ENCODE measurements at regions not wholly inside any gene's neighbourhood (a gene's known extent, or its start where the extent isn't known, plus 50 kb on each side); places are given as distances from the start of the nearest gene placed in this dataset.

DNA sequence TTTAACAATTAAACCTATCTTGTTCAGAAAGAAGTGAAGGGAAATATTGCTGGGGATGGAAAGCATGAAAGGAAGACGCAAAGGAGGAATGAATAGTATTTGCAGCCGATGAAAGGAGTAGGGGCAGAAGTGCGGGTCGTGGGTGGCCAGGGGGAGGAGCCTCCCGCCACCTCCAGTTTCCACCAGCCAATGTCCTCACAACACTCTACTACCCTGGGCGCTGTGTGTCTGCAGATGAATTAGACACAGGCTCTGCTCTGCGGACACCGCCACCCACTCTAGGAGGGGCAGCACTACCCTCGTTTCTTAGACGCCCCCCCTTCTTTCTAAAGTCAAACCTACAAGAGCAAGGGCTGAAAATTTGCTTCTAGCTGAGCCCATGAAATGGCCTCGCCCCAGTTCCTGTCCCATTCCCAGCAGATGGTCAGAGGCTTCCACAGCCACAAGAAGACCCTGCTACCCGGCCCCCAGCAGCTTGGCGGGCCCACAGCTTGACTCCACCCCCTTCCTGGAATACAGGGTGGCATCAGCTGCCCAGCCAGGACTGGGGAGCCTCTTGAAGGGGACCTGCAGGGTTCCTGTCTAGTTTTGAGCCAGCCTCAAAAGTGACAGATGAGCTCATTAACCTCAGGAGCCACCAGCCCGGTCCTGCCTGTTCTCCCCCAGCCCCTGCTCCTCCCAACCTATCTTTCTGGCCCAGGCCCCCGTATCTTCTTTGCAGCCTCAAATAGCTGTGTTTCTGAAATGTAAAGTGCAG, 268.1 kb downstream of the BUD13 start:
- 24% methylated on average over 15 of the region's 15 CpGs for WGBS (ENCODE audit: missing lambda C conversion rate)
- POLR2A ChIA-PET = no interaction called here
- DNase-seq (ENCODE audit: low read depth in 1 of 2, low spot score in 1 of 2) (no peak), ATAC-seq (no peak), FAIRE-seq (no peak)
- TF ChIP-seq ZSCAN20 (CRISPR knock-in tag; IDR thresholded peaks at IDR 0.05) = no peak
- H3K4me2 ChIP-seq = no peak overlapping the region
- CTCF ChIA-PET = no interaction called here
- H3K4me1 ChIP-seq = no peaks in the 10 kb centered on the region
- H3K27ac ChIP-seq = no peak overlapping the region
- no peaks in the 10 kb centered on the region for H3K9me3 ChIP-seq
- no peak overlapping the region for H3K4me3 ChIP-seq

DNA sequence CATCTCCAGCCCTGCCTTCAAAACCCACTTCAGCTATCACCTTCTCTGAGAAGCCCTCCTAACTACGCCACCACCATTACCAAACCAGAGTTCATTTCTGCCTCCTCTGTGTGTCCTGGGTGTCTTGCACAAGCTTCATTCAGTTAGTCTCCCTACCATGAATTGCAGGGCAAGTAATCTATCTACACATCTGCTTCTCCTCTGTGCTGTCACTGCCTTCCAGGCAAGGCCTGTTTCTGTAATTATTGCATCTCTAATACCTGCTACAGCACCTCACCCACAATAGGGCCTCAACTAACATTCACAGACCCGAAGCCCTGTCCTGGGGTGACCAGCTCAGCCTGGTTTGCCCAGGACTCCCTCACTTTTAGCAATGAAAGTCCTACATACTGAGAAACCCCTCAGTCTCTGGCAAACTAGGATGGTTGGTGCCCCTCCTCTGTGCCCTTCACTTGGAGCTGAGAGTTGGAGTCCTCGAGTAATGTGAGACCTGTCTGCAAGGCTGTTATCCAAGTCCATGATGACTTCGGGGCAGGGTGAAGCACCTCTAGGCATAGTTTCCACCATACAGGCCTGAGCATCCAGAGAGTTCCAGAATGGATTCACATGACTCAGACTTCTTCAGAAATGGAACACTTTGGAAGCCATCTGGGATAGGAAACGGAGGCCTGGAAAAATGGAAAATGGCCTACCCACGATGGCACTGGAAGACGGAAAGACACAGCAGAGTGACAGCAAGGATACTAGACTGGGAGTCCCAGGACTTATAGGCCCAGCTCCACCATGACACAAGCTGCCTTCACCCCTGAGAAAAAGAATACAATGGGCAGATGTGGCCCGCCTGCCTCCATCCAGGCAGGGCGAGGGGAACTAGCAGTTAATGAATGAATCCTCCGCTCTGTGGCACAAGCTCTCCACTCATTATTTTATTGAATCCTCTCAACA, 269.3 kb downstream of the BUD13 start:
- POLR2A ChIA-PET = no interaction called here
- 42% methylated on average over 9 of the region's 10 CpGs for WGBS (ENCODE audit: missing lambda C conversion rate)
- no peak for DNase-seq (ENCODE audit: low read depth in 1 of 2, low spot score in 1 of 2)
- no peak for FAIRE-seq
- H3K27ac ChIP-seq = no peak overlapping the region
- no peak overlapping the region for H3K4me3 ChIP-seq
- CTCF ChIA-PET = no interaction called here
- no peaks in the 10 kb centered on the region for H3K4me1 ChIP-seq
- no peak for ATAC-seq
- H3K9me3 ChIP-seq = no peaks in the 10 kb centered on the region
- TF ChIP-seq ESRRA (IDR thresholded peaks at IDR 0.05; ENCODE audit: borderline replicate concordance, low read length) (no peak), PHF8 (IDR thresholded peaks at IDR 0.05; ENCODE audit: borderline replicate concordance, low read depth) (no peak), HOXB5 (CRISPR knock-in tag; IDR thresholded peaks at IDR 0.05) (no peak), MYC (IDR thresholded peaks at IDR 0.05; ENCODE audit: borderline replicate concordance, low read length) (no peak), FOSB (CRISPR knock-in tag; IDR thresholded peaks at IDR 0.05) (no peak), FOSL2 (IDR thresholded peaks at IDR 0.05) (no peak), FOSL2 (CRISPR knock-in tag; IDR thresholded peaks at IDR 0.05) (no peak), EP300 (IDR thresholded peaks at IDR 0.05) (no peak), MAFK (IDR thresholded peaks at IDR 0.05; ENCODE audit: partially characterized antibody) (no peak), ZNF302 (CRISPR knock-in tag; IDR thresholded peaks at IDR 0.05) (no peak), CHD2 (IDR thresholded peaks at IDR 0.05; ENCODE audit: low read length, partially characterized antibody) (no peak), SREBF2 (IDR thresholded peaks at IDR 0.05) (no peak), CHD4 (IDR thresholded peaks at IDR 0.05; ENCODE audit: borderline replicate concordance) (no peak), E2F6 (IDR thresholded peaks at IDR 0.05; ENCODE audit: borderline replicate concordance, low read depth) (no peak), RCOR1 (IDR thresholded peaks at IDR 0.05; ENCODE audit: low read depth, low read length) (no peak)
- TF ChIP-seq, protein P1, sequence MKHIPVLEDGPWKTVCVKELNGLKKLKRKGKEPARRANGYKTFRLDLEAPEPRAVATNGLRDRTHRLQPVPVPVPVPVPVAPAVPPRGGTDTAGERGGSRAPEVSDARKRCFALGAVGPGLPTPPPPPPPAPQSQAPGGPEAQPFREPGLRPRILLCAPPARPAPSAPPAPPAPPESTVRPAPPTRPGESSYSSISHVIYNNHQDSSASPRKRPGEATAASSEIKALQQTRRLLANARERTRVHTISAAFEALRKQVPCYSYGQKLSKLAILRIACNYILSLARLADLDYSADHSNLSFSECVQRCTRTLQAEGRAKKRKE (CRISPR knock-in tag; IDR thresholded peaks at IDR 0.05; ENCODE audit: low read depth) = no peak
- no peak overlapping the region for H3K4me2 ChIP-seq

DNA sequence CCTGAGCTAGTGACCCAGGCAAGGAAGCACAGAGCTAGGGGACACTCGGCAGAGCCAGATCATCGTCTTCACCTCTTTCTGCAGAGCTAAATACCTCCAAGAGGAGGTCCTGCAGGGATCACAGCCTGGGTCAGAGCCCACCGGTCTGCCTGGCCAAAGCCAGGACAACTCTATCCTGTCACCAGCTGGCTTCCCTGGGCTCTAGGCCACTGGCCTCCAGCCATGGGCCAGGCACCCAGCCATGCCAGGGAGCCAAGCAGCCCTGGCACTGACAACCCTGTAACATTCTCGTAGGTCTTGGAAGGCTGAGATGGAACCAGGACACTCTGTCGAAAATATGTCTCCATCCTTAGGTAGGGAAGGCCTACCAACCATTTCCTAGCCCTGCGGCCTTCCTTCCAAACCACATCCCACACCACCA, 270.1 kb downstream of the BUD13 start:
- no peaks in the 10 kb centered on the region for H3K9me3 ChIP-seq
- no peak for DNase-seq (ENCODE audit: low read depth in 1 of 2, low spot score in 1 of 2)
- no peak overlapping the region for H3K27ac ChIP-seq
- CTCF ChIA-PET = no interaction called here
- ATAC-seq = no peak
- H3K4me3 ChIP-seq = no peak overlapping the region
- WGBS (ENCODE audit: missing lambda C conversion rate) = 5% methylated on average over 2 of the region's 6 CpGs
- no peaks in the 10 kb centered on the region for H3K4me1 ChIP-seq
- no peak overlapping the region for H3K4me2 ChIP-seq
- FAIRE-seq = no peak
- TF ChIP-seq ZSCAN20 (CRISPR knock-in tag; IDR thresholded peaks at IDR 0.05) (no peak), MYC (IDR thresholded peaks at IDR 0.05; ENCODE audit: borderline replicate concordance, low read length) (no peak), NR3C1 (IDR thresholded peaks at IDR 0.05) (no peak), CHD4 (IDR thresholded peaks at IDR 0.05; ENCODE audit: borderline replicate concordance) (no peak), SMC3 (IDR thresholded peaks at IDR 0.05) (no peak), PBX3 (IDR thresholded peaks at IDR 0.05) (no peak), HDAC2 (IDR thresholded peaks at IDR 0.05) (no peak), JUNB (IDR thresholded peaks at IDR 0.05) (no peak), NPAS2 (CRISPR knock-in tag; IDR thresholded peaks at IDR 0.05; ENCODE audit: borderline replicate concordance) (no peak), ZFP36 (IDR thresholded peaks at IDR 0.05; ENCODE audit: borderline replicate concordance, partially characterized antibody) (no peak), BHLHE40 (IDR thresholded peaks at IDR 0.05; ENCODE audit: low read depth, low read length) (no peak), CHD2 (IDR thresholded peaks at IDR 0.05; ENCODE audit: low read length, partially characterized antibody) (no peak)
- TF ChIP-seq, protein P2, sequence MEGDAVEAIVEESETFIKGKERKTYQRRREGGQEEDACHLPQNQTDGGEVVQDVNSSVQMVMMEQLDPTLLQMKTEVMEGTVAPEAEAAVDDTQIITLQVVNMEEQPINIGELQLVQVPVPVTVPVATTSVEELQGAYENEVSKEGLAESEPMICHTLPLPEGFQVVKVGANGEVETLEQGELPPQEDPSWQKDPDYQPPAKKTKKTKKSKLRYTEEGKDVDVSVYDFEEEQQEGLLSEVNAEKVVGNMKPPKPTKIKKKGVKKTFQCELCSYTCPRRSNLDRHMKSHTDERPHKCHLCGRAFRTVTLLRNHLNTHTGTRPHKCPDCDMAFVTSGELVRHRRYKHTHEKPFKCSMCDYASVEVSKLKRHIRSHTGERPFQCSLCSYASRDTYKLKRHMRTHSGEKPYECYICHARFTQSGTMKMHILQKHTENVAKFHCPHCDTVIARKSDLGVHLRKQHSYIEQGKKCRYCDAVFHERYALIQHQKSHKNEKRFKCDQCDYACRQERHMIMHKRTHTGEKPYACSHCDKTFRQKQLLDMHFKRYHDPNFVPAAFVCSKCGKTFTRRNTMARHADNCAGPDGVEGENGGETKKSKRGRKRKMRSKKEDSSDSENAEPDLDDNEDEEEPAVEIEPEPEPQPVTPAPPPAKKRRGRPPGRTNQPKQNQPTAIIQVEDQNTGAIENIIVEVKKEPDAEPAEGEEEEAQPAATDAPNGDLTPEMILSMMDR (IDR thresholded peaks at IDR 0.05) = no peak
- TF ChIP-seq, protein P3, sequence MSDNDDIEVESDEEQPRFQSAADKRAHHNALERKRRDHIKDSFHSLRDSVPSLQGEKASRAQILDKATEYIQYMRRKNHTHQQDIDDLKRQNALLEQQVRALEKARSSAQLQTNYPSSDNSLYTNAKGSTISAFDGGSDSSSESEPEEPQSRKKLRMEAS (IDR thresholded peaks at IDR 0.05) = no peak
- TF ChIP-seq, protein P4, sequence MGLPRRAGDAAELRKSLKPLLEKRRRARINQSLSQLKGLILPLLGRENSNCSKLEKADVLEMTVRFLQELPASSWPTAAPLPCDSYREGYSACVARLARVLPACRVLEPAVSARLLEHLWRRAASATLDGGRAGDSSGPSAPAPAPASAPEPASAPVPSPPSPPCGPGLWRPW (IDR thresholded peaks at IDR 0.05) = no peak
- POLR2A ChIA-PET = no interaction called here
